Coronary artery (tissue), 2 donors: ENCODE measurements at regions not wholly inside any gene's neighbourhood (a gene's known extent, or its start where the extent isn't known, plus 50 kb on each side); places are given as distances from the start of the nearest gene placed in this dataset.

Experiments
- DNase-seq: peaks from one replicate; pipeline ENCODE4 v3.0.0-alpha.2; 2017; ENCODE audit warnings: low spot score
- H3K27ac ChIP-seq, 2 donors: fragments of 200-600 bp; sonication (generic); one replicate each; pipeline ENCODE4 v1.5.1; 2016 to 2019
- H3K4me3 ChIP-seq: fragments of 200-600 bp; sonication (generic); 2 replicates; pipeline ENCODE4 v1.5.1; 2016; ENCODE audit warnings: mild to moderate bottlenecking, moderate library complexity
- TF ChIP-seq, protein P1 (sequence below): fragments of 200-600 bp; sonication (generic); IDR thresholded peaks from one replicate; pipeline ENCODE4 v1.5.1; 2019; ENCODE audit warnings: antibody characterized with exemption

GRCh38 chr12:89163918-89164317 lies 188.4 kb downstream of the DUSP6 start:
- Histone ChIP-seq H3K4me3 (no peak overlapping the region), H3K27ac (peak overlapping the region in 1 of 2 donors; percentile 76)
- TF ChIP-seq, protein P1, sequence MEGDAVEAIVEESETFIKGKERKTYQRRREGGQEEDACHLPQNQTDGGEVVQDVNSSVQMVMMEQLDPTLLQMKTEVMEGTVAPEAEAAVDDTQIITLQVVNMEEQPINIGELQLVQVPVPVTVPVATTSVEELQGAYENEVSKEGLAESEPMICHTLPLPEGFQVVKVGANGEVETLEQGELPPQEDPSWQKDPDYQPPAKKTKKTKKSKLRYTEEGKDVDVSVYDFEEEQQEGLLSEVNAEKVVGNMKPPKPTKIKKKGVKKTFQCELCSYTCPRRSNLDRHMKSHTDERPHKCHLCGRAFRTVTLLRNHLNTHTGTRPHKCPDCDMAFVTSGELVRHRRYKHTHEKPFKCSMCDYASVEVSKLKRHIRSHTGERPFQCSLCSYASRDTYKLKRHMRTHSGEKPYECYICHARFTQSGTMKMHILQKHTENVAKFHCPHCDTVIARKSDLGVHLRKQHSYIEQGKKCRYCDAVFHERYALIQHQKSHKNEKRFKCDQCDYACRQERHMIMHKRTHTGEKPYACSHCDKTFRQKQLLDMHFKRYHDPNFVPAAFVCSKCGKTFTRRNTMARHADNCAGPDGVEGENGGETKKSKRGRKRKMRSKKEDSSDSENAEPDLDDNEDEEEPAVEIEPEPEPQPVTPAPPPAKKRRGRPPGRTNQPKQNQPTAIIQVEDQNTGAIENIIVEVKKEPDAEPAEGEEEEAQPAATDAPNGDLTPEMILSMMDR = no peak
- no peak for DNase-seq

- peak overlapping the region; percentile 62 to 76 for H3K27ac ChIP-seq
- peak; percentile 77 for DNase-seq
- TF ChIP-seq, protein P1 = no peak
- no peak overlapping the region for H3K4me3 ChIP-seq
Observed at GRCh38 chr12:89162589-89163261, 189.6 kb downstream of the DUSP6 start.

DNA sequence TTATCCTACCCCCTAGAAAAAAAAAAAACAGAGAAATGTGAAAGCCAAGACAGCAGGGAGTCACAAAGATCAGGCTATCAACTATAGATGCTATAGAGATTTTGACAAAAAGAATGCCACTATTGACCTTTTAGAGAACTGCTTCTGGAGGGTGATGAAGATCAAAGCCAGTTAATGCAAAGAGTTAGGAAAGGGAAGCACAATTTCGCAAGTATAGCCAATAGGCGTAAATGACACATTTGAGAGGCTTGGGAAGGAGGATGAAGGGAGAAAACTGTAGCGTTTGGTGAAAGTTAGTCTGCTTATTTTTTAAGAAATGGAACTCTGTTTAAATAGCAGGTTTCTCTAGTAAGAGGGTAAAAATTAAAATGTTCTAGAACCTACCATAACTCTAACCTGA lies 190.7 kb downstream of the DUSP6 start:
- H3K27ac ChIP-seq = no peak overlapping the region

DNA sequence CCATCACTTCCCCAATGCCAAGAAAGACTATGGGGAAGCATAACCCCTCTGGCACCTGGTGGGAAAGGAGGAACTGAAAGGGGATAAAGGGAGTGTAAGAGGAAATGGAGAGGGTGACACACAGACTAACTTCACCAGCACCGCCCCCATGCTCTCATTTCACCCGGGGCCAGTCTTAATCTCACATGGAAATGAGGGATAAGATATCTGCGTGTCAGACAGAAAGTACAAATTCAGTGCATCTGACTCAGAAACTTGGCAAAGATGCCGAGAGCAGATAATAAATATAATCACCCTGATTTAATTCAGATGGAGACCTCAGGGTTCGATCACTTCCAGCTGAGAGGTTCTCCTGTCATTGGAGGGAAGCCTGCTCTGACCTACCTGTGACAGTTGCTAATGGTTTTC lies 191.6 kb downstream of the DUSP6 start:
- H3K4me3 ChIP-seq = no peak overlapping the region

More for the DNA sequence above, 190.7 kb downstream of the DUSP6 start:
- DNase-seq = no peak
- TF ChIP-seq, protein P1 = no peak
- H3K4me3 ChIP-seq = no peak overlapping the region

DNA sequence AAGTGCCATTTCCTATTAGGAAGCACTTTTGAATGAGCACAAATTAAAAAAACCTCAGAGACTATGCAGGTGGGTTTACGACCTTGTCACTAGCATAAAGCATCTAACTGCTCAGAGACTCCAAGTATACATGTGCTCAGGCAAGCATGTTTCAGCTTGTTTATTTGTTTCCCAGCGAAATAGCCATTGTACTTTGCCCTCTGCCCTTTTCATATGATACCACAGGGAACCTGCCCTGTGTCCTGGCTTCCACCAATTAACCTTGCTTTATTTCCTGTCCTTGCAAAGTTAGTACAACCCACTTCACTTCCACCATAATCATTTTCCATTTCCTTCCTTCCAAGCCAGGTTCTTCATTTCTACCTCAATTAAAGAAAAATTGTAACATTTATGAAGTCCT lies 194.9 kb downstream of the DUSP6 start:
- no peak for DNase-seq
- TF ChIP-seq, protein P1 = no peak
- Histone ChIP-seq H3K27ac (no peak overlapping the region), H3K4me3 (no peak overlapping the region)

More for the DNA sequence above, 191.6 kb downstream of the DUSP6 start:
- TF ChIP-seq, protein P1 = no peak
- DNase-seq = no peak
- peak overlapping the region in 1 of 2 donors; percentile 64 for H3K27ac ChIP-seq

GRCh38 chr12:89156862-89157262 lies 195.4 kb downstream of the DUSP6 start:
- peak overlapping the region in 1 of 2 donors; percentile 52 for H3K27ac ChIP-seq
- H3K4me3 ChIP-seq = no peak overlapping the region
- TF ChIP-seq, protein P1 = no peak
- no peak for DNase-seq

DNA sequence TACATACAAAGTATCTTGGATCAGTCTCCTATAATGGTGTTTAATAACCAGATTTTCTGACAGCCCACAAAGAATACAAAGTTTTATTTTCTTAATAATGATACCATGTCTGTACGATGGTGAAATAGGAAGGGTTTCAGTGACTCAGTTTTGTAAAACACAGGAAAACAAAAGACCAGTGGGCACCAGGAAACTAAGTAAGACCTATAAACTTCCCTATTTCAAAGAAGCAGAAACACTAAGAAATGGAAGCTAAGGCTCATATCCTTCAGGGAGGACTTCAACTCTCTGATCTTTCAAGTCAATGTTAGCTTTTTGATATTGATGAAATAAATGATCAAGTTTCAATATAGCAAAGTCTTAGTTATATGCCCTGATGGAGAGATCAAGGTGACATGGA lies 196.0 kb downstream of the DUSP6 start:
- TF ChIP-seq, protein P1 = no peak
- H3K27ac ChIP-seq = peak overlapping the region in 1 of 2 donors; percentile 52
- no peak for DNase-seq
- no peak overlapping the region for H3K4me3 ChIP-seq
